DOHH2 (cell line): ENCODE measurements at regions not wholly inside any gene's neighbourhood (a gene's known extent, or its start where the extent isn't known, plus 50 kb on each side); places are given as distances from the start of the nearest gene placed in this dataset.

ENCODE experiments used
- H3F3A ChIP-seq: fragments of 200-600 bp; sonication (generic), shearing (Covaris generic); 2 replicates; pipeline ENCODE4 v1.6.0; 2016; ENCODE audit warnings: antibody characterized with exemption, mild to moderate bottlenecking; ENCODE audit not compliant: control insufficient read depth, insufficient read depth
- H3K27ac ChIP-seq: fragments of 200-600 bp; sonication (generic); 2 replicates; pipeline ENCODE4 v1.5.1; 2014; ENCODE audit warnings: low read depth, mild to moderate bottlenecking, low read length, moderate library complexity
- H3K27me3 ChIP-seq: fragments of 200-600 bp; sonication (generic); 2 replicates; pipeline ENCODE4 v1.6.1; 2014; ENCODE audit warnings: mild to moderate bottlenecking, low read length, mixed read lengths; ENCODE audit not compliant: control insufficient read depth
- H3K36me3 ChIP-seq: fragments of 200-600 bp; sonication (generic); 2 replicates; pipeline ENCODE4 v1.6.1; 2014; ENCODE audit warnings: mild to moderate bottlenecking, low read length, moderate library complexity, mixed read lengths; ENCODE audit not compliant: control insufficient read depth
- H3K4me1 ChIP-seq: fragments of 200-600 bp; sonication (generic); 2 replicates; pipeline ENCODE4 v1.6.1; 2014; ENCODE audit warnings: mild to moderate bottlenecking, low read length, mixed read lengths; ENCODE audit not compliant: control insufficient read depth
- H3K4me2 ChIP-seq: fragments of 200-600 bp; sonication (generic); 2 replicates; pipeline ENCODE4 v1.6.0; 2014; ENCODE audit warnings: mild to moderate bottlenecking, low read length, moderate library complexity
- H3K4me3 ChIP-seq: fragments of 200-600 bp; sonication (generic); 2 replicates; pipeline ENCODE4 v1.5.1; 2014; ENCODE audit warnings: mild to moderate bottlenecking, low read length, mixed read lengths
- H3K79me2 ChIP-seq: fragments of 200-600 bp; sonication (generic); 2 replicates; pipeline ENCODE4 v1.6.1; 2014; ENCODE audit warnings: mild to moderate bottlenecking, low read length, mixed read lengths; ENCODE audit not compliant: control insufficient read depth
- H3K9me2 ChIP-seq: fragments of 200-600 bp; sonication (generic); replicated peaks from 2 replicates; pipeline ENCODE4 v1.6.1; 2014; ENCODE audit warnings: mild to moderate bottlenecking, low read length, mixed read lengths; ENCODE audit not compliant: control insufficient read depth
- H3K9me3 ChIP-seq: fragments of 200-600 bp; sonication (generic); 2 replicates; pipeline ENCODE4 v1.6.1; 2014; ENCODE audit warnings: antibody characterized with exemption, low read length, mixed read lengths; ENCODE audit not compliant: control insufficient read depth, insufficient read depth
- H4K20me1 ChIP-seq: fragments of 200-600 bp; sonication (generic); 2 replicates; pipeline ENCODE4 v1.6.0; 2014; ENCODE audit warnings: low read depth, mild to moderate bottlenecking, antibody characterized with exemption, low read length, moderate library complexity; ENCODE audit not compliant: control insufficient read depth, insufficient read depth
- CTCF ChIP-seq: fragments of 200-600 bp; sonication (generic); IDR thresholded peaks from one replicate; pipeline ENCODE4 v1.5.1; 2014; ENCODE audit warnings: antibody characterized with exemption, mild to moderate bottlenecking, low read depth, low read length; ENCODE audit not compliant: poor library complexity, severe bottlenecking
- EZH2phosphoT487 ChIP-seq: fragments of 200-600 bp; sonication (generic); IDR thresholded peaks from 2 replicates; pipeline ENCODE4 v1.6.1; 2017; ENCODE audit warnings: borderline replicate concordance, mild to moderate bottlenecking, antibody characterized with exemption, low read length, moderate library complexity, mixed read lengths

GRCh38 chr20:23139524-23139923 lies 53.4 kb upstream of the CD93 start:
- H3K79me2 ChIP-seq = no peaks in the 10 kb centered on the region
- no peaks in the 10 kb centered on the region for H3K9me2 ChIP-seq
- no peaks in the 10 kb centered on the region for H3K4me1 ChIP-seq
- H3K36me3 ChIP-seq = no peaks in the 10 kb centered on the region
- no peaks in the 10 kb centered on the region for H3F3A ChIP-seq
- H3K27me3 ChIP-seq = no peaks in the 10 kb centered on the region
- H3K9me3 ChIP-seq = no peaks in the 10 kb centered on the region
- H4K20me1 ChIP-seq = no peaks in the 10 kb centered on the region
- no peak overlapping the region for H3K4me3 ChIP-seq
- no peak overlapping the region for H3K4me2 ChIP-seq
- TF ChIP-seq CTCF (no peak), EZH2phosphoT487 (no peak)
- H3K27ac ChIP-seq = no peak overlapping the region

- Histone ChIP-seq H3K9me3 (no peaks in the 10 kb centered on the region), H3K4me2 (no peak overlapping the region), H3K79me2 (no peaks in the 10 kb centered on the region), H3K4me3 (no peak overlapping the region), H3F3A (no peaks in the 10 kb centered on the region), H3K27ac (no peak overlapping the region), H3K9me2 (no peaks in the 10 kb centered on the region), H3K27me3 (no peaks in the 10 kb centered on the region), H3K4me1 (no peaks in the 10 kb centered on the region), H4K20me1 (no peaks in the 10 kb centered on the region), H3K36me3 (no peaks in the 10 kb centered on the region)
- TF ChIP-seq CTCF (no peak), EZH2phosphoT487 (no peak)
Observed at GRCh38 chr20:23138682-23139081, 52.6 kb upstream of the CD93 start.

GRCh38 chr20:23138226-23138625 lies 52.1 kb upstream of the CD93 start:
- Histone ChIP-seq H3K4me2 (no peak overlapping the region), H3K9me2 (no peaks in the 10 kb centered on the region), H3K79me2 (no peaks in the 10 kb centered on the region), H3K27ac (no peak overlapping the region), H4K20me1 (no peaks in the 10 kb centered on the region), H3K36me3 (no peaks in the 10 kb centered on the region), H3K9me3 (no peaks in the 10 kb centered on the region), H3K27me3 (no peaks in the 10 kb centered on the region), H3K4me1 (no peaks in the 10 kb centered on the region), H3F3A (no peaks in the 10 kb centered on the region), H3K4me3 (no peak overlapping the region)
- TF ChIP-seq CTCF (no peak), EZH2phosphoT487 (no peak)
